ENCODE measurements at regions not wholly inside any gene's neighbourhood (a gene's known extent, or its start where the extent isn't known, plus 50 kb on each side); places are given as distances from the start of the nearest gene placed in this dataset.
"Not testable (repeated sequence)": the region's sequence is repeated elsewhere in the genome, so short reads cannot be mapped to it uniquely, and the experiment has no call there.

DNA sequence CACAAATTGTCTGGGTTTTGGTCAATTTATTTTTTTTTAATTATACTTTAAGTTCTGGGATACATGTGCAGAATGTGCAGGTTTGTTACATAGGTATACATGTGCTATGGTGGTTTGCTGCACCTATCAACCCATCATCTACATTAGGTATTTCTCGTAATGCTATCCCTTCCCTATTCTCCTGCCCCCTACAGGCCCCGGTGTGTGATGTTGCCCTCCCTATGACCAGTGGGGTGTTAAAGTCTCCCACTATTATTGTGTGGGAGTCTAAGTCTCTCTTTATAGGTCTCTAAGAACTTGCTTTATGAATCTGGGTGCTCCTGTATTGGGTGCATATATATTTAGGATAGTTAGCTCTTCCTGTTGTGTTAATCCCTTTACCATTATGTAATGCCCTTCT lies 104.4 kb downstream of the HNMT start:
- peak; percentile 5; the same call in 1 of the 2 replicates for TF ChIP-seq CTCF (IDR thresholded peaks at IDR 0.05; ENCODE audit: low read length)
- TF ChIP-seq EZH2 (IDR thresholded peaks at IDR 0.05; ENCODE audit: borderline replicate concordance, low read length): not testable (repeated sequence)
